A673 (cell line): ENCODE measurements at regions not wholly inside any gene's neighbourhood (a gene's known extent, or its start where the extent isn't known, plus 50 kb on each side); places are given as distances from the start of the nearest gene placed in this dataset.
"Not testable (repeated sequence)": the region's sequence is repeated elsewhere in the genome, so short reads cannot be mapped to it uniquely, and the experiment has no call there.

ENCODE experiments used
- EZH2 ChIP-seq: fragments of 200-600 bp; sonication (generic); IDR thresholded peaks from 2 replicates; pipeline ENCODE4 v1.6.1; 2017; ENCODE audit warnings: borderline replicate concordance, low read depth, mild to moderate bottlenecking, mixed read lengths, antibody characterized with exemption, low read length; ENCODE audit not compliant: poor library complexity, severe bottlenecking
- TF ChIP-seq, protein P1 (sequence below): fragments of 300-800, 200-600 bp; sonication (generic); conservative IDR thresholded peaks from 2 replicates; pipeline ENCODE4 v1.5.1; 2017; ENCODE audit warnings: low read depth, mild to moderate bottlenecking, antibody characterized with exemption, low read length, moderate library complexity, mixed read lengths

GRCh38 chr2:111466744-111467143 lies 346.0 kb downstream of the BCL2L11 start:
- TF ChIP-seq, protein P1, sequence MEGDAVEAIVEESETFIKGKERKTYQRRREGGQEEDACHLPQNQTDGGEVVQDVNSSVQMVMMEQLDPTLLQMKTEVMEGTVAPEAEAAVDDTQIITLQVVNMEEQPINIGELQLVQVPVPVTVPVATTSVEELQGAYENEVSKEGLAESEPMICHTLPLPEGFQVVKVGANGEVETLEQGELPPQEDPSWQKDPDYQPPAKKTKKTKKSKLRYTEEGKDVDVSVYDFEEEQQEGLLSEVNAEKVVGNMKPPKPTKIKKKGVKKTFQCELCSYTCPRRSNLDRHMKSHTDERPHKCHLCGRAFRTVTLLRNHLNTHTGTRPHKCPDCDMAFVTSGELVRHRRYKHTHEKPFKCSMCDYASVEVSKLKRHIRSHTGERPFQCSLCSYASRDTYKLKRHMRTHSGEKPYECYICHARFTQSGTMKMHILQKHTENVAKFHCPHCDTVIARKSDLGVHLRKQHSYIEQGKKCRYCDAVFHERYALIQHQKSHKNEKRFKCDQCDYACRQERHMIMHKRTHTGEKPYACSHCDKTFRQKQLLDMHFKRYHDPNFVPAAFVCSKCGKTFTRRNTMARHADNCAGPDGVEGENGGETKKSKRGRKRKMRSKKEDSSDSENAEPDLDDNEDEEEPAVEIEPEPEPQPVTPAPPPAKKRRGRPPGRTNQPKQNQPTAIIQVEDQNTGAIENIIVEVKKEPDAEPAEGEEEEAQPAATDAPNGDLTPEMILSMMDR, result not testable (repeated sequence)
- TF ChIP-seq EZH2, result not testable (repeated sequence)
